ENCODE measurements at regions not wholly inside any gene's neighbourhood (a gene's known extent, or its start where the extent isn't known, plus 50 kb on each side); places are given as distances from the start of the nearest gene placed in this dataset.

- TF ChIP-seq POLR2AphosphoS5 (IDR thresholded peaks at IDR 0.05) (no peak), CTCF (IDR thresholded peaks at IDR 0.05) (no peak), POLR2A (IDR thresholded peaks at IDR 0.05) (no peak), EP300 (IDR thresholded peaks at IDR 0.05) (no peak)
These were observed 154.8 kb upstream of the PRKD1 start for GRCh38 chr14:30082486-30082885.

Measured in gastroesophageal sphincter (tissue), 3 donors.